Fibroblast of lung (primary cell): ENCODE measurements at regions not wholly inside any gene's neighbourhood (a gene's known extent, or its start where the extent isn't known, plus 50 kb on each side); places are given as distances from the start of the nearest gene placed in this dataset.

Experiments
- DNase-seq, 2 donors: peaks; one replicate each; pipeline versions ENCODE4 v3.0.0 to v3.0.0-alpha.2; 2010; ENCODE audit warnings: low read depth in 2 of 2
- H2AFZ ChIP-seq: 2 replicates; pipeline ENCODE4 v1.5.1; 2012; ENCODE audit warnings: low read length, control low read depth, inconsistent platforms
- H3K27ac ChIP-seq: 2 replicates; pipeline ENCODE4 v1.5.1; 2011; ENCODE audit warnings: low read length, control low read depth; ENCODE audit not compliant: insufficient read depth
- H3K27me3 ChIP-seq: 2 replicates; pipeline ENCODE4 v1.5.1; 2011; ENCODE audit warnings: mild to moderate bottlenecking, low read length; ENCODE audit not compliant: control insufficient read depth, insufficient read depth
- H3K36me3 ChIP-seq: 2 replicates; pipeline ENCODE4 v1.5.1; 2011; ENCODE audit warnings: low read length; ENCODE audit not compliant: control insufficient read depth, insufficient read depth
- H3K4me1 ChIP-seq: 2 replicates; pipeline ENCODE4 v1.5.1; 2011; ENCODE audit warnings: low read length; ENCODE audit not compliant: control insufficient read depth, insufficient read depth; ENCODE audit errors: extremely low read depth
- H3K4me2 ChIP-seq: 2 replicates; pipeline ENCODE4 v1.5.1; 2011; ENCODE audit warnings: low read length, control low read depth; ENCODE audit not compliant: insufficient read depth; ENCODE audit errors: extremely low read depth
- H3K4me3 ChIP-seq, 4 experiments: fragments of 200-600 bp in 1 of 4; sonication (generic) in 1 of 4; replicated peaks in 1 of 4; 2 replicates each; pipeline ENCODE4 v1.5.1; 2011 to 2016; ENCODE audit warnings: low read length in 4 of 4, low read depth in 3 of 4, mild to moderate bottlenecking in 3 of 4, control low read depth in 2 of 4, inconsistent platforms in 1 of 4, mixed read lengths in 1 of 4; ENCODE audit not compliant: insufficient read depth in 1 of 4; ENCODE audit errors: control extremely low read depth in 1 of 4
- H3K79me2 ChIP-seq: 2 replicates; pipeline ENCODE4 v1.5.1; 2012; ENCODE audit warnings: mild to moderate bottlenecking, low read length, inconsistent platforms; ENCODE audit not compliant: control insufficient read depth, insufficient read depth
- H3K9ac ChIP-seq: 2 replicates; pipeline ENCODE4 v1.5.1; 2011; ENCODE audit warnings: mild to moderate bottlenecking, low read length, control low read depth; ENCODE audit not compliant: insufficient read depth
- H3K9me3 ChIP-seq: 2 replicates; pipeline ENCODE4 v1.5.1; 2012; ENCODE audit warnings: low read depth, low read length; ENCODE audit not compliant: control insufficient read depth, insufficient read depth
- H4K20me1 ChIP-seq: 2 replicates; pipeline ENCODE4 v1.5.1; 2011; ENCODE audit warnings: low read length; ENCODE audit not compliant: control insufficient read depth, insufficient read depth; ENCODE audit errors: extremely low read depth
- CTCF ChIP-seq, 2 donors: IDR thresholded peaks in 1 of 2; conservative IDR thresholded peaks in 1 of 2; 1 replicate in 1 of 2; 2 replicates in 1 of 2; pipeline ENCODE4 v1.5.1; 2011 to 2012; ENCODE audit warnings: low read length in 2 of 2, control low read depth in 1 of 2, inconsistent platforms in 1 of 2, low read depth in 1 of 2, mild to moderate bottlenecking in 1 of 2
- EZH2 ChIP-seq: IDR thresholded peaks from 2 replicates; pipeline ENCODE4 v1.5.1; 2012; ENCODE audit warnings: low read length, control low read depth, mild to moderate bottlenecking; ENCODE audit errors: missing control alignments

GRCh38 chr16:64712026-64712425 lies 409.8 kb downstream of the CDH11 start:
- Histone ChIP-seq H3K27me3 (no peaks in the 10 kb centered on the region), H3K4me2 (no peak overlapping the region), H3K27ac (no peak overlapping the region), H3K9ac (no peak overlapping the region), H3K9me3 (no peaks in the 10 kb centered on the region), H4K20me1 (no peaks in the 10 kb centered on the region), H2AFZ (no peak overlapping the region), H3K79me2 (no peaks in the 10 kb centered on the region), H3K4me3 (no peak overlapping the region), H3K4me1 (no peaks in the 10 kb centered on the region), H3K36me3 (no peaks in the 10 kb centered on the region)
- TF ChIP-seq CTCF (conservative IDR thresholded peaks at IDR 0.05 in 1 of 2, IDR thresholded peaks at IDR 0.05 in 1 of 2; ENCODE audit: low read depth in 1 of 2, low read length in 2 of 2) (no peak), EZH2 (no peak)
- DNase-seq: peak in 1 of 2 donors; percentile 91

- H4K20me1 ChIP-seq: no peaks in the 10 kb centered on the region
- TF ChIP-seq CTCF (conservative IDR thresholded peaks at IDR 0.05 in 1 of 2, IDR thresholded peaks at IDR 0.05 in 1 of 2; ENCODE audit: low read depth in 1 of 2, low read length in 2 of 2): no peak
- no peak for TF ChIP-seq EZH2
- H3K4me3 ChIP-seq: no peak overlapping the region
- H3K27me3 ChIP-seq: no peaks in the 10 kb centered on the region
- no peaks in the 10 kb centered on the region for H3K36me3 ChIP-seq
- peak in 1 of 2 donors; percentile 72 for DNase-seq
- H2AFZ ChIP-seq: no peak overlapping the region
- H3K9ac ChIP-seq: no peak overlapping the region
- H3K27ac ChIP-seq: no peak overlapping the region
- no peak overlapping the region for H3K4me2 ChIP-seq
- no peaks in the 10 kb centered on the region for H3K79me2 ChIP-seq
- H3K4me1 ChIP-seq: no peaks in the 10 kb centered on the region
- H3K9me3 ChIP-seq: no peaks in the 10 kb centered on the region
Observed at GRCh38 chr16:64711596-64711995, 410.3 kb downstream of the CDH11 start.

- H3K27ac ChIP-seq: no peak overlapping the region
- H3K4me3 ChIP-seq: no peak overlapping the region
- H3K4me1 ChIP-seq: no peaks in the 10 kb centered on the region
- no peaks in the 10 kb centered on the region for H3K79me2 ChIP-seq
- no peaks in the 10 kb centered on the region for H4K20me1 ChIP-seq
- DNase-seq: peak in 1 of 2 donors; percentile 99
- H3K9ac ChIP-seq: no peak overlapping the region
- no peak overlapping the region for H3K4me2 ChIP-seq
- no peak overlapping the region for H2AFZ ChIP-seq
- TF ChIP-seq CTCF (conservative IDR thresholded peaks at IDR 0.05 in 1 of 2, IDR thresholded peaks at IDR 0.05 in 1 of 2; ENCODE audit: low read depth in 1 of 2, low read length in 2 of 2): no peak
- TF ChIP-seq EZH2: no peak
- H3K27me3 ChIP-seq: no peaks in the 10 kb centered on the region
- H3K36me3 ChIP-seq: no peaks in the 10 kb centered on the region
- H3K9me3 ChIP-seq: no peaks in the 10 kb centered on the region
Observed at GRCh38 chr16:64711026-64711425, 410.8 kb downstream of the CDH11 start.
